ENCODE measurements at regions not wholly inside any gene's neighbourhood (a gene's known extent, or its start where the extent isn't known, plus 50 kb on each side); places are given as distances from the start of the nearest gene placed in this dataset.
"Not testable (repeated sequence)": the region's sequence is repeated elsewhere in the genome, so short reads cannot be mapped to it uniquely, and the experiment has no call there.

- no peak for DNase-seq (ENCODE audit: low spot score)
These were observed 776.7 kb downstream of the NXPH1 start for GRCh38 chr7:9210114-9210513.

- no peak for DNase-seq (ENCODE audit: low spot score)
These were observed 783.8 kb downstream of the NXPH1 start for GRCh38 chr7:9217204-9217603.

DNA sequence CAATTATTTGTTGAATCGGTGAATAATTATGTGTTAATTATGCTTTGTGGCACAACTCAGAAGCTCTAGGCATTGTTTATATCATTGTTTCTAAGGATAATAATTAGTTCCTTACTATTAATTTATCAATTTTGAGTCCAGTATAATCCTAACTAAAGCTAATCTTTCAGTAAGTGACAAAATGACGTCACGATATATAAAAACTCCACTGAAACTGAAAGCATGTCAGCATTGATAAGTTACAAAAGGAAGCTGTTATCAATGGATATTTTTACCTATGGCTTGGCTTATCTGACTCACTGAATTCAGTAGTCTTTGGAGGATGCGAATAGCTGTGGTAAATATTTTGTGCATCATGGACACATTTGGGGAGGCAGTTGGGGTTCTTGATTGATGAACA is 793.1 kb downstream of the NXPH1 start:
- no peak for DNase-seq (ENCODE audit: low spot score)

DNA sequence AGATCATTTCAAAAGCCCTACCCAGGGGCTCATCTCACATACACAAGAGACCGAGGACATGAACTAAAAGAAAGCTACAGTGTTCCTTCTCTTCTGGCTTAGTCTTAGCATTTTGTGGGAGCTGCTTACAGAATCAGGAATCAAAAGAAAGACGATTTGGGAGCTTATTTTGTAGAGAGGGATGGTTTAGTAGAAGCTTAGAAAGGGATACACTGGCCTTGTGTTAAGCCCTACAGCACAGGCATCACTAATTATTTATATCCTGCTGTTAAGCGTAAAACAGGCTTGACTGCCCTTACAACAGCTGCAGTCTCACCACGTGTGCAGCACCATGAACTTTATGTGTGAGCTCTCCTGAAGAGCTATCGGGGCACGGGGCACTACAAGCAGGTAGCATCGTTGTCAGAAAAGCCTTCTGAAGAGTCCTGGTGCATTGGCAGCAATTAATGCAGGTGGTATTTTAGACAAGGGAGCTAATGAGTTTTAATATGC is 798.3 kb downstream of the NXPH1 start:
- DNase-seq (ENCODE audit: low spot score): no peak

- no peak for DNase-seq (ENCODE audit: low spot score)
These were observed 806.6 kb downstream of the NXPH1 start for GRCh38 chr7:9240001-9240400.

GRCh38 chr7:9241826-9242225 is 808.4 kb downstream of the NXPH1 start:
- no peak for DNase-seq (ENCODE audit: low spot score)

GRCh38 chr7:9242636-9243035 is 809.2 kb downstream of the NXPH1 start:
- DNase-seq (ENCODE audit: low spot score): no peak

DNA sequence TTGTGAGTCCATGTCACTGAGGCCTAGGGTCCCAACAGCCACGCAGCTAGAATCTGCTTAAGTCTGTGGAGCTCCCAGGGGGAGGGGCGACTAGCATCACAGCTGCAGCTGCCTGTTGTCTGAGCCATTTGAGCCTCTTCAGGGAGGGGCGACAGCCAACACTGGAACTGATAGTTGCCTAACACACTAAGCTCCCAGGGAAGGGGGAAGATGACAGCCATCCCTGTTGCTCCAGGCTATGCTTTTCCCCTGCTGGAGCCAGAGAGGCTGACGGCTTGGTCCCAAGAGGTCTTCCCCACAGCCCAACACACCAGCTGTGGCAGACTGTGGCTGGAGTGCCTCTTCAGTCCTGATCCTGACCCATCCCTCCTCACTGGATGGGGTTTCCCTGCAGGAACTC is 817.5 kb downstream of the NXPH1 start:
- DNase-seq (ENCODE audit: low spot score): no peak

DNA sequence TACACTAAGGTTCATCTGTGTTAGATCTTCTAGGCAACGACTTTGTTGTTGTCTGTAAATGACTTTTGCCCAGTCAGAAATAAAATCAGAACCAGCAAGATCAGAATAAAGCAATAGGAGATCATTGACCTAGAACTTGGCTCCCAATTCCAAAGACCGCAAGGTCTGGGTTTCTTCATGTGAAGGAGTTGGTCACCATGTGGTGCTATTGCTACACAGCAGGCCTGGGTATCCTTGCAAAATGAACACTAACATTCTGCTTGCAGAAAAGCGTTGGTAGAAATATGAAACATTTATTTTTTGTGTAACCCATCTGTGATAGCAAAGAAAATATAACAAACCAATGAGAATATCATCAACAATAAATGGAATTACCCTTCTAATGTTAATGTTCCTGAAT is 831.0 kb downstream of the NXPH1 start:
- DNase-seq (ENCODE audit: low spot score): peak; percentile 4

- no peak for DNase-seq (ENCODE audit: low spot score)
These were observed 846.7 kb downstream of the NXPH1 start for GRCh38 chr7:9280088-9280487.

- no peak for DNase-seq (ENCODE audit: low spot score)
These were observed 849.8 kb downstream of the NXPH1 start for GRCh38 chr7:9283246-9283645.

DNA sequence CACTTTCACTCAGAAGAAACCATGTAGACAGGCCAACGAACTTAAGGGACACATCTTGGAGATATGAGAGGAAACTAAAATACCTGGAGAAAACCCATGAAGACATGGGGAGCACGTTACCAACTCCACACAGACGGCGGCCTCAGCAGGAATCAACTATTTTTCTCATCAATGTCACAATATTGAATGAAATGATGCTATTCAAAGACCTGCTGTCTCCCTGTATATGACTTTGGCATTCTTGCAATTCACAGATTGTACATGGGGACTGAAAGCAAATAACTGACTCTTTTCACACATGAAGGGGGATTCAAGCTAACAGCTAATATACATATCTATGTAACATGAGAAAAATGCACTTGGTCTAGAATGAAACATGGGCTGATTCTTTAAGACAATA is 869.0 kb downstream of the NXPH1 start:
- DNase-seq (ENCODE audit: low spot score): no peak

DNA sequence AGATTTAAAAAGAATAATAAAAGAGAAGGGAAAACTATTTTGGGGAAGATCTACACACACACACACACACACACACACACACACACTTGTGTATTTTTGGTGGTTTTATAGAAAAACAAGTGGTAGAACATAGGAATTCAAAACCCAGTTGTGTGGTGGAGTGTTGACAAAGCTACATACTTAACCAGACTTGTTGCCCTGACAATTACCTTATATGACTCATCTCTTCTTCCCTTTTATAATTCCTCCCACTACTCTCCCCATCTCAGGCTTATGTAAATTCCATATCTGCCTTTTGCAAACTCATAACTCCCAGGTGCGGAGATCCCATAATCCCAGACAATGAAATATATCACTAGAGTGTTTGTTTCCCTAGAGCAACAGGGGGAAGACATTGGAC is 873.7 kb downstream of the NXPH1 start:
- peak; percentile 2 for DNase-seq (ENCODE audit: low spot score)

DNA sequence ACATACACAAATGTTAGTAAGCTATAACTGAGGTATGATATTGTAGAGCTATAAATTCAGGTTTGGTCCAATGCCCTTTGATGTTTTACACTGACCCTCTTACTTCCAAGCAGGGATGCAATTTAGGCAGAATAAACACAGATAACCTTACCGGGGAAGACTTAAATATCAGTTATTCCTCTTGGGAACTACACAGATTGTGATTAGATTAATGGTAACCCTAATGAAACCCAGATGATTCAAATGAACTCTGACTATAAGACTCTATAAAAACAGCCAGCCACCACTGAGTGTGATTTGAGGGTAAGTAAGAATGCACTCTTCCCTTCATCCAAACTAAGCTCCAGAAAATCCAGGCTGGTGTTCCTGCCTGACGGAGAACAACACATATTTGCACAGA is 891.1 kb downstream of the NXPH1 start:
- no peak for DNase-seq (ENCODE audit: low spot score)

DNA sequence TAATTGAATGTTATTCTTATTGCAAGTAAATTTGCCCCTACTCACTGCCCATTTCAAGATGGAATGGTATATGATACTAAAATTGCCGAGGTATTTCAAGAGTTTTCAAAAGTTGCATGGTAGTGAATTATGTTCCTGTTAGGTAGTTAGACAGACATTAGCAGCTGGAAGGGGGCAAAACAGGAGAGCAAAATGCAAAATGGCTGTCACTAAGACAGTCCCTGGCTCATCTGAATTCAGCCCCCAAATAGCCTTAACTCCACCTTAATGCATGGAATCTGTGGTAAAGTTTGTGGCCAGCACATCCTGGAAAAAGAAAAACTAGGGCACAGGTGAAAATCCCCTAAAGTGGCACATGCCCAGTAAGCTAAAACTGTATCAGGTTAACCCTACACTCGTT is 894.9 kb downstream of the NXPH1 start:
- no peak for DNase-seq (ENCODE audit: low spot score)

GRCh38 chr7:9349625-9350024 is 916.2 kb downstream of the NXPH1 start:
- no peak for DNase-seq (ENCODE audit: low spot score)

DNA sequence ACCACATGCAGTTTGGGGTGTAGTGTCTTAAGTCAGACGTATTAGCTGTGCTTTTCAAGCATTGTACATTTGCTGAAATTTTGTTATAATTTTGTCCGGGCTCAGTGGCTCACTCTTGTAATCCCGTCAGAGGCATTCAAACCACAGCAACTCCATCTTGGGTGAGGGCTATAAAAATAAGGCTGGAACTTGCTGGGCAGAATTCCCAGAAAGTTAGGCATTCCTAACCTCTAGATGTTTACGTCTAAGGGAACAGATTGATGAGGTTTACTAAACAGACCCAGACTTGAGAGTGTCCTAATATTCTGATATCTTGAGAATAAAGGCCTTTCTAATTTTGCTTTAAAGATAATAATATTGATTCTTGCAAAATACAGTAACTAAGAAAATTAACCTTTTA is 957.8 kb downstream of the NXPH1 start:
- no peak for DNase-seq (ENCODE audit: low spot score)

DNA sequence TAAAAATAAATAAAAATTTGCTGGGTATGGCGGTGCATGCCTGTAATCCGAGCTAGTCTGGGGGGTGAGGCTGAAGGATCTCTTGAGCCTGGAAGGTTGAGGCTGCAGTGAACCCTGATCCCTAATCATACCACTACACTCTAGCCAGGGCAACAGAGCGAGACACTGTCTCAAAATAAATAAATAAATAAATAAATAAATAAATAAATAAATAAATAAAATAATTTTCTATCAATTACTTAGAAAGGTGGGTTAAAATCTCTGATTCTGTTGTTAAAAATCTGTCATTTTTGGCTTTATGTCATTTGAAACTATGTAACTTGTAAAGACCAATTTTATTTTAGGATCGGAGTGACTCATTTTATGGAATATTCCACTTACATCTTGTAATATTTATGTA is 958.6 kb downstream of the NXPH1 start:
- no peak for DNase-seq (ENCODE audit: low spot score)

GRCh38 chr7:9404386-9404785 is 971.0 kb downstream of the NXPH1 start:
- not testable (repeated sequence) for DNase-seq (ENCODE audit: low spot score)

- DNase-seq (ENCODE audit: low spot score): peak; percentile 68
These were observed 974.4 kb downstream of the NXPH1 start for GRCh38 chr7:9407816-9408215.

GRCh38 chr7:9453521-9453920 is 1020.1 kb downstream of the NXPH1 start:
- no peak for DNase-seq (ENCODE audit: low spot score)

GRCh38 chr7:9488555-9488954 is 1055.1 kb downstream of the NXPH1 start:
- peak; percentile 79 for DNase-seq (ENCODE audit: low spot score)

DNA sequence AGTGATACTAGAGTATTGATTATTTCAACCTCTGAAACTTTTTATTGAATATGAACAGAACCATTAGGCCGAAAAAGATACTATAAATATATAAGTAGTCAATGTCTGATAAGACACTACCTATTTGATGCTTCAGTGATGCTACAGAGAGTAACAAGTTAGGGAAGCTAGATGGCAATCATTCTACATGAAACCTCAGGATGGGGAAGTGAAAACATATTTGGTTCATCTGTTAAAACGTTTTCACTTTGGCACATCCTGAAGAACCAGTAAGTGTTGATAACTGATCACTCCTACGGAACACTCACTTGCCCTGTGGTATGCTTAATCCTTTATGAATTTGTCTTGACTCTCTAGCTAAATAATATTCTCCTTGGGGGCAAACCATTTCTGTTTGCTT is 1064.9 kb downstream of the NXPH1 start:
- no peak for DNase-seq (ENCODE audit: low spot score)

- no peak for DNase-seq (ENCODE audit: low spot score)
These were observed 1068.9 kb downstream of the NXPH1 start for GRCh38 chr7:9502269-9502668.

DNA sequence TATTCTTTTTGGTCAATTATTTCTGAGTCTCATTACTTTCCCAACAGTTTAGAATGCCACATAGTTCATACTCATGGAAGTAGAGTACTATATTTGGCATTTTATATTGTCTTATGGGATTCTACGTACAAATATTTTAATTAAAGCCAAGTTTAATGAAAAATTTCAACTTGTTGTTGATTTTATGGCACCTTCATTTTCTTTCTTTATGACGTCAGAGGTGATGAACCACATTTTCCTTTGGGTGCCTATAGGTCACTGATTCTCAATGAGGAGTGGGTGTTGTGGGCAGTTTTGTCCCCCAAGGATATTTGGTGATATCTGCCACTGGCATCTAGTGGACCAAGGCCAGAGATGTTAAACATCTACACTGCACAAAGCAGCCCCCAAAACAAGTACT is 1071.3 kb downstream of the NXPH1 start:
- no peak for DNase-seq (ENCODE audit: low spot score)

Data from RKO (cell line).